Astrocyte (in vitro differentiated cells and primary cell): ENCODE measurements at regions not wholly inside any gene's neighbourhood (a gene's known extent, or its start where the extent isn't known, plus 50 kb on each side); places are given as distances from the start of the nearest gene placed in this dataset.
A peak's percentile ranks its signal among the peaks of the same experiment; 100 is the strongest.

ENCODE experiments used
- DNase-seq: peaks from one replicate; pipeline ENCODE4 v3.0.0-alpha.2; 2010; ENCODE audit warnings: low read depth
- FAIRE-seq: peaks from 2 replicates; lab custom pipeline; 2011; peaks lifted over from hg19 to GRCh38; lab: Jason Lieb, UNC
- H2AFZ ChIP-seq: 2 replicates; pipeline ENCODE4 v1.6.0; 2012; ENCODE audit warnings: low read depth, low read length, inconsistent platforms
- H3K27ac ChIP-seq: 2 replicates; pipeline ENCODE4 v1.5.1; 2011; ENCODE audit warnings: low read depth, low read length, inconsistent platforms
- H3K27me3 ChIP-seq: 2 replicates; pipeline ENCODE4 v1.6.0; 2011; ENCODE audit warnings: low read length, inconsistent platforms; ENCODE audit not compliant: insufficient read depth
- H3K36me3 ChIP-seq: 2 replicates; pipeline ENCODE4 v1.5.1; 2011; ENCODE audit warnings: low read length, inconsistent platforms; ENCODE audit not compliant: insufficient read depth
- H3K4me1 ChIP-seq: 2 replicates; pipeline ENCODE4 v1.5.1; 2011; ENCODE audit warnings: low read length, inconsistent platforms; ENCODE audit not compliant: insufficient read depth
- H3K4me2 ChIP-seq: 2 replicates; pipeline ENCODE4 v1.6.0; 2012; ENCODE audit warnings: low read length, inconsistent platforms
- H3K4me3 ChIP-seq: 2 replicates; pipeline ENCODE4 v1.5.1; 2011; ENCODE audit warnings: low read depth, mild to moderate bottlenecking, low read length, inconsistent platforms; ENCODE audit not compliant: insufficient read depth
- H3K79me2 ChIP-seq: 2 replicates; pipeline ENCODE4 v1.6.0; 2012; ENCODE audit warnings: mild to moderate bottlenecking, low read length, inconsistent platforms; ENCODE audit not compliant: insufficient read depth
- H3K9ac ChIP-seq: 2 replicates; pipeline ENCODE4 v1.6.0; 2012; ENCODE audit warnings: mild to moderate bottlenecking, low read length, inconsistent platforms
- H3K9me3 ChIP-seq: 2 replicates; pipeline ENCODE4 v1.5.1; 2012; ENCODE audit warnings: low read depth, mild to moderate bottlenecking, low read length, inconsistent platforms; ENCODE audit not compliant: insufficient read depth
- H4K20me1 ChIP-seq: 2 replicates; pipeline ENCODE4 v1.6.0; 2012; ENCODE audit warnings: low read length, inconsistent platforms; ENCODE audit not compliant: insufficient read depth
- H3K27ac Mint-ChIP-seq: one replicate; pipeline ENCODE4 v1.8.0; 2021; ENCODE audit warnings: mild to moderate bottlenecking, mixed read lengths; ENCODE audit not compliant: unreplicated experiment
- H3K27me3 Mint-ChIP-seq: one replicate; pipeline ENCODE4 v1.8.0; 2021; ENCODE audit warnings: low read depth, mixed read lengths; ENCODE audit not compliant: unreplicated experiment
- H3K36me3 Mint-ChIP-seq: one replicate; pipeline ENCODE4 v1.8.0; 2021; ENCODE audit warnings: low read depth, mixed read lengths; ENCODE audit not compliant: unreplicated experiment
- H3K4me1 Mint-ChIP-seq: one replicate; pipeline ENCODE4 v1.8.0; 2021; ENCODE audit warnings: low read depth, mixed read lengths; ENCODE audit not compliant: unreplicated experiment
- H3K4me3 Mint-ChIP-seq: one replicate; pipeline ENCODE4 v1.8.0; 2021; ENCODE audit warnings: mild to moderate bottlenecking, moderate library complexity, mixed read lengths; ENCODE audit not compliant: unreplicated experiment
- H3K9me3 Mint-ChIP-seq: one replicate; pipeline ENCODE4 v1.8.0; 2021; ENCODE audit warnings: mild to moderate bottlenecking, mixed read lengths; ENCODE audit not compliant: unreplicated experiment
- EZH2 ChIP-seq: IDR thresholded peaks from 2 replicates; pipeline ENCODE4 v1.6.1; 2012; ENCODE audit warnings: mild to moderate bottlenecking, low read length, inconsistent platforms; ENCODE audit not compliant: insufficient read depth
- TF ChIP-seq, protein P1 (sequence below): IDR thresholded peaks from 2 replicates; pipeline ENCODE4 v1.5.1; 2011; ENCODE audit warnings: low read depth, mild to moderate bottlenecking, inconsistent platforms, low read length, moderate library complexity; ENCODE audit not compliant: insufficient read depth

DNA sequence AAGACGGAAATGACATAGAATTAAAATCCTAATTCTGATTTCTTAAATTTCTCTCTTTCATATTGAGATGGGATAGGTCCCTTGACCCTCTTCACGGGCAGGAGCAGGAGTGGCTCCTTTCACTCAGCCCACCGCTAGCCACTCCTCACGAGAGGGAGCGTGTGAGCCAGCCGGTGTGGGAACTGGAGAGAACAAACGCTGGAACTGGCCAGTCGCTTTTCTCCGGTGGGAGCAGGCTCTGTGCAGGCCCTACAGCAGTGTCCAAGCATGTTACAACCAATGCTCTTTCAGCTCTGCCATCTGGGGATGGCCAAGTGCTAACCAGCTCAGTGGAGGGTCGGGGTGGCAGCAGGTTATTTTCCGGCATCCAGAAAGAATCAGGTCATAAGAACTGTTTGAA lies 815.5 kb upstream of the ADGRL4 start:
- H3K9me3 Mint-ChIP-seq: no peaks in the 10 kb centered on the region
- no peak overlapping the region for H3K27ac Mint-ChIP-seq
- no peak for DNase-seq
- Histone ChIP-seq H3K4me2 (no peak overlapping the region), H3K4me3 (no peak overlapping the region), H3K4me1 (no peaks in the 10 kb centered on the region), H2AFZ (no peak overlapping the region), H3K9me3 (no peaks in the 10 kb centered on the region), H3K79me2 (no peaks in the 10 kb centered on the region), H3K27ac (no peak overlapping the region), H3K27me3 (no peaks in the 10 kb centered on the region), H3K36me3 (no peaks in the 10 kb centered on the region), H3K9ac (no peak overlapping the region), H4K20me1 (no peaks in the 10 kb centered on the region)
- H3K27me3 Mint-ChIP-seq: no peaks in the 10 kb centered on the region
- no peak for FAIRE-seq
- TF ChIP-seq, protein P1, sequence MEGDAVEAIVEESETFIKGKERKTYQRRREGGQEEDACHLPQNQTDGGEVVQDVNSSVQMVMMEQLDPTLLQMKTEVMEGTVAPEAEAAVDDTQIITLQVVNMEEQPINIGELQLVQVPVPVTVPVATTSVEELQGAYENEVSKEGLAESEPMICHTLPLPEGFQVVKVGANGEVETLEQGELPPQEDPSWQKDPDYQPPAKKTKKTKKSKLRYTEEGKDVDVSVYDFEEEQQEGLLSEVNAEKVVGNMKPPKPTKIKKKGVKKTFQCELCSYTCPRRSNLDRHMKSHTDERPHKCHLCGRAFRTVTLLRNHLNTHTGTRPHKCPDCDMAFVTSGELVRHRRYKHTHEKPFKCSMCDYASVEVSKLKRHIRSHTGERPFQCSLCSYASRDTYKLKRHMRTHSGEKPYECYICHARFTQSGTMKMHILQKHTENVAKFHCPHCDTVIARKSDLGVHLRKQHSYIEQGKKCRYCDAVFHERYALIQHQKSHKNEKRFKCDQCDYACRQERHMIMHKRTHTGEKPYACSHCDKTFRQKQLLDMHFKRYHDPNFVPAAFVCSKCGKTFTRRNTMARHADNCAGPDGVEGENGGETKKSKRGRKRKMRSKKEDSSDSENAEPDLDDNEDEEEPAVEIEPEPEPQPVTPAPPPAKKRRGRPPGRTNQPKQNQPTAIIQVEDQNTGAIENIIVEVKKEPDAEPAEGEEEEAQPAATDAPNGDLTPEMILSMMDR: no peak
- no peak for TF ChIP-seq EZH2
- no peak overlapping the region for H3K4me3 Mint-ChIP-seq
- H3K4me1 Mint-ChIP-seq: no peaks in the 10 kb centered on the region
- H3K36me3 Mint-ChIP-seq: no peaks in the 10 kb centered on the region

DNA sequence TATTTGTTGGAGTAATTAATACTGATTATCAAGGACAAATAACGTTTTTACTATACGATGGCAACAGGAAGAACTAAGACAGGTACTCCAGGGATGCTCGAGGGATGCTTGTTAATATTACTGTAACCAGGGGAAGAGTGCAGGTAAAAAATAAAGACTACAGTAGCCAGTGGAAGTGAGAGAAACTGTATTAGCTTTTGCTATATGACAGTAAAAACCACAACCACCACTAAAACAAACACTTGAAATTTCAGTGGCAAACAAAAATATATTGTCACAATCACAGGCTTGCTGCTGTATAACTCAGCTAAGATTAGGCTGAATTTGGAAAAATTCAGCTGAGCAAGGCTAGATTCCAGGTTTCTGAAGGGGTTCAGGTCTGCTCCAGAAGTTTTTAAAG lies 812.6 kb upstream of the ADGRL4 start:
- Histone ChIP-seq H3K27ac (no peak overlapping the region), H2AFZ (no peak overlapping the region), H3K9ac (no peak overlapping the region), H3K79me2 (no peaks in the 10 kb centered on the region), H3K36me3 (no peaks in the 10 kb centered on the region), H3K9me3 (no peaks in the 10 kb centered on the region), H3K27me3 (no peaks in the 10 kb centered on the region), H3K4me3 (no peak overlapping the region), H4K20me1 (no peaks in the 10 kb centered on the region), H3K4me1 (no peaks in the 10 kb centered on the region), H3K4me2 (no peak overlapping the region)
- H3K9me3 Mint-ChIP-seq: no peaks in the 10 kb centered on the region
- no peaks in the 10 kb centered on the region for H3K36me3 Mint-ChIP-seq
- no peak overlapping the region for H3K27ac Mint-ChIP-seq
- DNase-seq (no peak), FAIRE-seq (no peak)
- TF ChIP-seq, protein P1: no peak
- no peak for TF ChIP-seq EZH2
- H3K4me3 Mint-ChIP-seq: no peak overlapping the region
- H3K27me3 Mint-ChIP-seq: no peaks in the 10 kb centered on the region
- no peaks in the 10 kb centered on the region for H3K4me1 Mint-ChIP-seq

DNA sequence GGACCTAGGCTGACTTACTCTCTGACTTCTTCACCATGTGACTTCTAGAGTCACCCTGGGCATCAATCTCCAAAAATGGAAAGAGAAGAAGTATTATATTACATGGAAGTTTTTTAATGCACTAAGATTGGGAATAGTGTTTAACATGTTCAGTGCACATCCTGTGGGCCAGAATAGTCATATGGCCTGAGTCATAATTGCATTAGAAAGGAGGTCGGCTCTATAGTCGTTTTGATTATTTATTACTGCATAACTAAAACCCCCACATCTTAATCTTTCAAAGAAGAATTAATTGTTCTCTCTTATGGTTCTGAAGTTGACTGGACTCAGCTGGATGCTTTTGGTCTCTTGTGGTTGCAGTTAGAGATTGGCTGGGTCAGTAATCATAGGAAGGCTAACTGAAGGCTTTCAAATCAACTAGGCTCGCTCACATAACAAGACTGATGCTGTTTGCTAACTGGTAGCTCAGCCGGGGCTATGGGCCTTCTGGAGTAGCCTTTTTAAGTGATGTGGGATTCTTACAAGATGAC lies 810.6 kb upstream of the ADGRL4 start:
- Histone ChIP-seq H4K20me1 (no peaks in the 10 kb centered on the region), H3K4me2 (no peak overlapping the region), H3K9me3 (no peaks in the 10 kb centered on the region), H3K79me2 (no peaks in the 10 kb centered on the region), H3K9ac (no peak overlapping the region), H3K36me3 (no peaks in the 10 kb centered on the region), H2AFZ (no peak overlapping the region), H3K4me3 (no peak overlapping the region), H3K27me3 (no peaks in the 10 kb centered on the region), H3K4me1 (no peaks in the 10 kb centered on the region), H3K27ac (no peak overlapping the region)
- H3K9me3 Mint-ChIP-seq: no peaks in the 10 kb centered on the region
- no peak for TF ChIP-seq EZH2
- TF ChIP-seq, protein P1: no peak
- no peaks in the 10 kb centered on the region for H3K36me3 Mint-ChIP-seq
- no peaks in the 10 kb centered on the region for H3K4me1 Mint-ChIP-seq
- H3K27ac Mint-ChIP-seq: no peak overlapping the region
- FAIRE-seq (no peak), DNase-seq (peak; percentile 26)
- no peaks in the 10 kb centered on the region for H3K27me3 Mint-ChIP-seq
- no peak overlapping the region for H3K4me3 Mint-ChIP-seq
